Progenitor cell of endocrine pancreas (in vitro differentiated cells): ENCODE measurements at regions not wholly inside any gene's neighbourhood (a gene's known extent, or its start where the extent isn't known, plus 50 kb on each side); places are given as distances from the start of the nearest gene placed in this dataset.

ENCODE experiments used
- DNase-seq: peaks from one replicate; pipeline ENCODE4 v3.0.0; 2021; ENCODE audit warnings: low spot score; ENCODE audit not compliant: unreplicated experiment
- H3K27ac Mint-ChIP-seq: 2 replicates; pipeline ENCODE4 v1.8.0; 2021; ENCODE audit warnings: mild to moderate bottlenecking, moderate library complexity, mixed read lengths
- H3K27me3 Mint-ChIP-seq: 2 replicates; pipeline ENCODE4 v1.8.0; 2021; ENCODE audit warnings: mixed read lengths
- H3K36me3 Mint-ChIP-seq: 2 replicates; pipeline ENCODE4 v1.8.0; 2022; ENCODE audit warnings: mixed read lengths; ENCODE audit not compliant: insufficient read depth
- H3K4me1 Mint-ChIP-seq: 2 replicates; pipeline ENCODE4 v1.8.0; 2021; ENCODE audit warnings: low read depth, mixed read lengths
- H3K4me3 Mint-ChIP-seq: 2 replicates; pipeline ENCODE4 v1.8.0; 2021; ENCODE audit warnings: low read depth, mild to moderate bottlenecking, moderate library complexity, mixed read lengths
- H3K9me3 Mint-ChIP-seq: 2 replicates; pipeline ENCODE4 v1.8.0; 2021; ENCODE audit warnings: low read depth, mixed read lengths
- TF ChIP-seq, protein P1 (sequence below): fragments of 200-600 bp; sonication (generic); IDR thresholded peaks from one replicate; pipeline ENCODE4 v1.5.0; 2021; ENCODE audit warnings: antibody characterized with exemption, mild to moderate bottlenecking; ENCODE audit not compliant: unreplicated experiment

DNA sequence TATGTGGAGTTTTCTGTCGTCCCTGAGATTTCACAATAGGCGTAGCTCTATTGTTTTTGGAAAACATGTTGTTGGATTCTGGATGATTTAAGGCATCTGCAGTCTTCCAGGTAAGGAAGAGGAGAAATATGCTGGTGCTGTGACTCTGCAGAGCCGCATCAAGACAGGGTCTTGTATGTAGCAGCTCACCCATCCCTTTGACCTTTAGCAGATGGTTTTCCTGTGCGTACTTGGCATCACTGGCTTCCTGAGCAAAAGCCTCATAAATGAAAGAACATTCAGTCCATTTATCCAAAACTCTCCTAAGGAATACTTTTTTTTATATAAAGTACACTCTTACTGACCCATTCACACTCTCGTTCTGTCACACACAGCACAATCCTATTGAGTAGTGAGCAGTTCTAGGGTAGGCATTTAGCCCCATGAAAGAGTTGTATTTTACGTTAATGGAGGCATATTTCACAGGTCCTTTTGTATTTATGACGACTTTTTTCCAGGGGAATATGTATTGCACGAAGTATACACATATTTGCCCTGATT is 443.9 kb downstream of the STK39 start:
- H3K4me3 Mint-ChIP-seq = no peak overlapping the region
- no peak for DNase-seq
- TF ChIP-seq, protein P1, sequence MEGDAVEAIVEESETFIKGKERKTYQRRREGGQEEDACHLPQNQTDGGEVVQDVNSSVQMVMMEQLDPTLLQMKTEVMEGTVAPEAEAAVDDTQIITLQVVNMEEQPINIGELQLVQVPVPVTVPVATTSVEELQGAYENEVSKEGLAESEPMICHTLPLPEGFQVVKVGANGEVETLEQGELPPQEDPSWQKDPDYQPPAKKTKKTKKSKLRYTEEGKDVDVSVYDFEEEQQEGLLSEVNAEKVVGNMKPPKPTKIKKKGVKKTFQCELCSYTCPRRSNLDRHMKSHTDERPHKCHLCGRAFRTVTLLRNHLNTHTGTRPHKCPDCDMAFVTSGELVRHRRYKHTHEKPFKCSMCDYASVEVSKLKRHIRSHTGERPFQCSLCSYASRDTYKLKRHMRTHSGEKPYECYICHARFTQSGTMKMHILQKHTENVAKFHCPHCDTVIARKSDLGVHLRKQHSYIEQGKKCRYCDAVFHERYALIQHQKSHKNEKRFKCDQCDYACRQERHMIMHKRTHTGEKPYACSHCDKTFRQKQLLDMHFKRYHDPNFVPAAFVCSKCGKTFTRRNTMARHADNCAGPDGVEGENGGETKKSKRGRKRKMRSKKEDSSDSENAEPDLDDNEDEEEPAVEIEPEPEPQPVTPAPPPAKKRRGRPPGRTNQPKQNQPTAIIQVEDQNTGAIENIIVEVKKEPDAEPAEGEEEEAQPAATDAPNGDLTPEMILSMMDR = no peak
- no peaks in the 10 kb centered on the region for H3K27me3 Mint-ChIP-seq
- H3K4me1 Mint-ChIP-seq = no peaks in the 10 kb centered on the region
- H3K27ac Mint-ChIP-seq = no peak overlapping the region
- H3K9me3 Mint-ChIP-seq = peaks cover 6% of the 10 kb centered on the region
- H3K36me3 Mint-ChIP-seq = peaks cover 7% of the 10 kb centered on the region

DNA sequence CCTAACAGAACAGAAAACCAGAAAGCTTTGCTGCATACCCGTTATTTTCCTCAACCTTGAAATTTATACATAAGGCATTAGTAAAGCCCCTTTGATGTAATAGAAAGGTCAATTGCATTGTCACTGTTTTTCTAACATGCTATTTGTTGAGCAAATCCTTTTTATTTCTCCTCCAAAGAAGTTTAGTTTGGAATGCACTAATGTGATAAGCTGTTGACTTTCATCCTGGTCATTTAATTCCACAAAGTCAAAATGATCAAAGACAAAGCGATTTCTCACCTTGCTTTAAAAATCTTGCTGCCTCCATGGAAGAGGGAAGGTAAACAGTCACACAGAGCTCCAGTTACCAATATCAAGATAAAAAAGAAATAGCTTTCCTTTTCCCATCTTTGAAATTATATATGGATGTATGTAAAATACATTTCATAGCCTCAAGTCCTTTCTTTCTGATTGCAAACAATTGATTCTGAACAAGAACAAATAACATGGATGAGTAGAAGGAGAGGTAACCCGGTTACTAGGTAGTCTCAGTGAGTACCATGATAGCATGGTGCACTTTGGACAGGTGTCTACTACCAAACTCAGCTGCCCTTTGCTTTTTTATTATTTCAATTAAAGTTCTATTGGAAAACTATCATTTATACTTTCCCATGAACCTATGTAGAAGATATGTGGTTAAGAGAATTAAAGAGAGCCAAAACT is 452.7 kb downstream of the STK39 start:
- TF ChIP-seq, protein P1 = no peak
- peaks cover 11% of the 10 kb centered on the region for H3K9me3 Mint-ChIP-seq
- H3K36me3 Mint-ChIP-seq = peaks cover 11% of the 10 kb centered on the region
- peaks cover 24% of the 10 kb centered on the region for H3K4me1 Mint-ChIP-seq
- no peak overlapping the region for H3K4me3 Mint-ChIP-seq
- H3K27ac Mint-ChIP-seq = peak overlapping the region; percentile 65
- no peaks in the 10 kb centered on the region for H3K27me3 Mint-ChIP-seq
- no peak for DNase-seq

DNA sequence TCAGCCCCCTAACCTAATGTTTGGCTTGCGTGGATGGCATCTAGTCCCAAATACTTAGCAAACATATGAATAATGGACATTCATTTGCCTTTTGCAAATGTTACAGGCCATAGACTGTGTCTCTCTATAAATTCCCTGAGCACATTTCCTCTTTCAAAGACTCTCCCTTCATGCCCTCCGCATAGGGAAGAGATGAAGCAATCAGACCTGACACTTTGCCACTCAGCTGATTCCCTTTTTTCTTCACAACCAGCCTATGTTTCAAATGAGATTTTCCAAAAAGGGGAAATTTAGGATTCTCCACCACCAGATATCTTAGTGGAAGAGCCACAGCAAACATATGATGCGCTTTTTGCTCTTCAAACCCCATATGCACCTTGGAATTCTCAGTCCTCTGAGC is 453.7 kb downstream of the STK39 start:
- DNase-seq = no peak
- H3K9me3 Mint-ChIP-seq = peaks cover 15% of the 10 kb centered on the region
- H3K27me3 Mint-ChIP-seq = no peaks in the 10 kb centered on the region
- H3K27ac Mint-ChIP-seq = peak overlapping the region; percentile 35
- H3K4me1 Mint-ChIP-seq = peaks cover 24% of the 10 kb centered on the region
- TF ChIP-seq, protein P1 = no peak
- H3K36me3 Mint-ChIP-seq = peaks cover 9% of the 10 kb centered on the region
- H3K4me3 Mint-ChIP-seq = no peak overlapping the region

DNA sequence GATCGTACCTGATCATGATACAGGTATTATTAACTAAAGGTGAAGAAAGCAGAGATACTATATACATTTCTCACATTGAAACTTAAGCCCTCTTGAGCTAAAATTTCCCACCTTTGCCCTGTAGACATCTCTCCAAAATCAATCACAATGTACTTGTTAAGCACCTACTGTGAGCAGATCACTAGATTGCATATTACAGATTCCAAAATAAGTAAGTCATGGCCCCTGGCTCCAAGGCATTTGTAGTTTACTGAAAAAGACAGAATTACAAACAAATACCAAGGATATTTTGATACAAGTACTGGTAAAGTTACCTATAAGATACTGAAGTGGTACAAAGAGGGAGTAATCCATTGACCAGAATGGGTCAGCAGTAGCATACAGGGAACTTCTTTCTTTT is 455.3 kb downstream of the STK39 start:
- Mint-ChIP-seq H3K36me3 (peaks cover 9% of the 10 kb centered on the region), H3K27ac (no peak overlapping the region), H3K27me3 (no peaks in the 10 kb centered on the region), H3K9me3 (peaks cover 12% of the 10 kb centered on the region), H3K4me1 (peaks cover 28% of the 10 kb centered on the region), H3K4me3 (no peak overlapping the region)
- DNase-seq = no peak
- TF ChIP-seq, protein P1 = no peak

DNA sequence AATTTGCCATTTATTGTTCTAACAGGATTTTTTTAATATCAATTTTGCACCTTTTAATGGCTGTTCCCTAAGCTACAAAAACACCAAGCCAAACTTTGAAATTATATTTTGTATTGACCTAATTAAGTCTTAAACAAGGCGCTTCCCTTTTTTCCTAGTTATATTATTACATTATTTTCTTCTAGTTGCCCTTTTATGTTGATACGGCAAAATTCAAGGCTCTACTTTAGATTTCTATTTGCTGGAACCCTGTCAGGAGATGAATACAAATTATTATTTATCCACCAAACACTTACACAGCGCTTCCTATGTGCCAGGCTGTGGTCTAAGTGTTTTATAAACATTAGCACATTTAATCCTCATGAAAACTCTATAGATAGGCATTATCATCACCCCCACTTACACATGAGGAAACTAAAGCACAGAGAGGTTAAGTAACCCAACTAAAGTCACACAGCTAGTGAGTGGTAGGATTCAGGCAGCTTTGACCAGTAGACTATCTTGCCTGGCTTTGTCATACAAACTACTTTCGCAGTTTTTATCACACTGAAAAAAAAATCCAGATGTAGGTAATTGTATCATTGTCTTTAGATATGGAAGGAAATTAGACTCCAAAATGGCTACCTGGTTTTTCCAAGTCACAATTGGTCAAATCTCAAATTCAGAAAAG is 456.5 kb downstream of the STK39 start:
- no peak overlapping the region for H3K27ac Mint-ChIP-seq
- TF ChIP-seq, protein P1 = no peak
- H3K4me1 Mint-ChIP-seq = peaks cover 40% of the 10 kb centered on the region
- no peaks in the 10 kb centered on the region for H3K27me3 Mint-ChIP-seq
- peaks cover 12% of the 10 kb centered on the region for H3K9me3 Mint-ChIP-seq
- no peak overlapping the region for H3K4me3 Mint-ChIP-seq
- peaks cover 6% of the 10 kb centered on the region for H3K36me3 Mint-ChIP-seq
- no peak for DNase-seq
